Testis (tissue), 2 donors: ENCODE measurements at regions not wholly inside any gene's neighbourhood (a gene's known extent, or its start where the extent isn't known, plus 50 kb on each side); places are given as distances from the start of the nearest gene placed in this dataset.

Source experiments
- DNase-seq: peaks from one replicate; pipeline ENCODE4 v3.0.0-alpha.2; 2019
- H3K27ac ChIP-seq, 2 donors: fragments of 200-600 bp; sonication (generic); one replicate each; pipeline ENCODE4 v1.5.1; 2019
- H3K27me3 ChIP-seq: fragments of 200-600 bp; sonication (generic); one replicate; pipeline ENCODE4 v1.5.1; 2019
- H3K36me3 ChIP-seq: fragments of 200-600 bp; sonication (generic); one replicate; pipeline ENCODE4 v1.5.1; 2017; ENCODE audit warnings: low read depth; ENCODE audit errors: missing control alignments
- H3K4me1 ChIP-seq: fragments of 200-600 bp; sonication (generic); one replicate; pipeline ENCODE4 v1.5.1; 2019
- H3K4me3 ChIP-seq, 2 donors: fragments of 200-600 bp; sonication (generic); one replicate each; pipeline ENCODE4 v1.5.1; 2017 to 2019
- H3K9me3 ChIP-seq: fragments of 200-600 bp; sonication (generic); one replicate; pipeline ENCODE4 v1.5.1; 2017
- POLR2A ChIP-seq: fragments of 450-650 bp; IDR thresholded peaks from one replicate; pipeline ENCODE4 v1.6.1; 2017; ENCODE audit warnings: antibody characterized with exemption, mild to moderate bottlenecking, moderate library complexity
- WGBS, 2 donors: methylation state at CpG; one replicate each; pipeline ENCODE4 v1.1.5; 2018; 5-methylcytosine and 5-hydroxymethylcytosine counted together
- intact Hi-C: fragments of 100-400 bp; cut with DNase I; formaldehyde crosslinking; loops from one replicate; pipeline ENCODE4 v1.15.1; 2023; ENCODE audit warnings: low total_unique reads
- TF ChIP-seq, protein P1 (sequence below), 3 experiments: fragments of 450-650 bp in 2 of 3; fragments of 200-600 bp in 1 of 3; sonication (generic) in 1 of 3; IDR thresholded peaks; one replicate each; pipeline ENCODE4 v1.5.1; 2016 to 2019; ENCODE audit warnings: antibody characterized with exemption in 3 of 3, mild to moderate bottlenecking in 2 of 3, moderate library complexity in 1 of 3

DNA sequence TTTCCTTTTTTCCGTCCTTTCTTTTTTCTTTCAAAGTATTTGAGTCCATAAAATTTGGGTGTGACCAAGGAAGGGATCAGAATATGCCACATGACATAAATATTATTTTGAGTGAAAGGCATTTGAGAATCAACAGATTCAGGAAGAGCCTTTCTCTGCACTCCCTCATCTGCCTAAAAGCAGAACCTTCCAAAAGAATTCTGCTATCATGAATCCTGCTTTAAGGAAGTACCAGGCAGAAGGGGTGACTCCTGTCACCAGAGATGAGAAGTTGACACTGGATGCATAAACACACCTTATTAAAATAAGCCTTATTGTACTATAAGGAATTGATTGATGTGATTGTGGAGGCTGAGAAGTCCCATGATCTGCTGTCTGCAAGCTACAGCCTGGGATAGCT is 196.7 kb downstream of the SREK1 start:
- Histone ChIP-seq H3K36me3 (no peaks in the 10 kb centered on the region), H3K9me3 (no peaks in the 10 kb centered on the region), H3K4me3 (no peak overlapping the region), H3K27me3 (no peaks in the 10 kb centered on the region), H3K4me1 (no peaks in the 10 kb centered on the region), H3K27ac (no peak overlapping the region)
- intact Hi-C loops = no loop called here
- TF ChIP-seq, protein P1, sequence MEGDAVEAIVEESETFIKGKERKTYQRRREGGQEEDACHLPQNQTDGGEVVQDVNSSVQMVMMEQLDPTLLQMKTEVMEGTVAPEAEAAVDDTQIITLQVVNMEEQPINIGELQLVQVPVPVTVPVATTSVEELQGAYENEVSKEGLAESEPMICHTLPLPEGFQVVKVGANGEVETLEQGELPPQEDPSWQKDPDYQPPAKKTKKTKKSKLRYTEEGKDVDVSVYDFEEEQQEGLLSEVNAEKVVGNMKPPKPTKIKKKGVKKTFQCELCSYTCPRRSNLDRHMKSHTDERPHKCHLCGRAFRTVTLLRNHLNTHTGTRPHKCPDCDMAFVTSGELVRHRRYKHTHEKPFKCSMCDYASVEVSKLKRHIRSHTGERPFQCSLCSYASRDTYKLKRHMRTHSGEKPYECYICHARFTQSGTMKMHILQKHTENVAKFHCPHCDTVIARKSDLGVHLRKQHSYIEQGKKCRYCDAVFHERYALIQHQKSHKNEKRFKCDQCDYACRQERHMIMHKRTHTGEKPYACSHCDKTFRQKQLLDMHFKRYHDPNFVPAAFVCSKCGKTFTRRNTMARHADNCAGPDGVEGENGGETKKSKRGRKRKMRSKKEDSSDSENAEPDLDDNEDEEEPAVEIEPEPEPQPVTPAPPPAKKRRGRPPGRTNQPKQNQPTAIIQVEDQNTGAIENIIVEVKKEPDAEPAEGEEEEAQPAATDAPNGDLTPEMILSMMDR (IDR thresholded peaks at IDR 0.05) = no peak
- TF ChIP-seq POLR2A = no peak
- no peak for DNase-seq
- WGBS, 2 donors = 82 to 83% methylated on average over 1 of the region's 1 CpG

DNA sequence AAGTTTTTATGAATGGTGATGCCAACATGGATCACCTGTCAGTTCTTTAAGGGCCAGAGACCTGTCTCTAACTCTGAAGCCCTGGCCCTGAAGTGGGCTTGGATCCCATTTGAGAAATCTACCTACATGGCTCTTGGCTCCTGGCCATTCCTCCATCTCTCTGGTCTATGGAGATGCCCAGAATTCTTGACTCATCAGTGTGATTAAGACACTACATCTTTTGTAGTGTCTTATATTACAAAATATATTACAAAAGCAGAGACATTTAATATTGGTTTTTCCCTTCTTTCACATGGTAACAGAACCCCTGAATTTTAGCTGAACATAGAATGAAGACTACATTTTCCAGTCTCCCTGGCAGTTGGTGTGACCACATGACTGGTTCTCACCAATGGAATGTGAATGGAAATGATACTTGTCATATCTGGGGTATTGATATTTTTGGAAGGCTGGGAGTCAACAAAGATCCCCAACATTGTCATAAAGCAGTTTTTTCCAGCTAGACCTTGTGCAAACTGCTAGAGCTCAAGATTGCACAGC is 198.3 kb downstream of the SREK1 start:
- Histone ChIP-seq H3K4me1 (no peaks in the 10 kb centered on the region), H3K27ac (no peak overlapping the region), H3K27me3 (no peaks in the 10 kb centered on the region), H3K36me3 (no peaks in the 10 kb centered on the region), H3K9me3 (no peaks in the 10 kb centered on the region), H3K4me3 (no peak overlapping the region)
- TF ChIP-seq, protein P1 (IDR thresholded peaks at IDR 0.05) = no peak
- TF ChIP-seq POLR2A = no peak
- intact Hi-C loops = no loop called here
- no peak for DNase-seq

- no peak for TF ChIP-seq POLR2A
- TF ChIP-seq, protein P1 (IDR thresholded peaks at IDR 0.05) = no peak
- intact Hi-C loops = no loop called here
- 78 to 87% methylated on average over 5 of the region's 5 CpGs for WGBS, 2 donors
Measured at GRCh38 chr5:66343370-66344071, 199.4 kb downstream of the SREK1 start.

DNA sequence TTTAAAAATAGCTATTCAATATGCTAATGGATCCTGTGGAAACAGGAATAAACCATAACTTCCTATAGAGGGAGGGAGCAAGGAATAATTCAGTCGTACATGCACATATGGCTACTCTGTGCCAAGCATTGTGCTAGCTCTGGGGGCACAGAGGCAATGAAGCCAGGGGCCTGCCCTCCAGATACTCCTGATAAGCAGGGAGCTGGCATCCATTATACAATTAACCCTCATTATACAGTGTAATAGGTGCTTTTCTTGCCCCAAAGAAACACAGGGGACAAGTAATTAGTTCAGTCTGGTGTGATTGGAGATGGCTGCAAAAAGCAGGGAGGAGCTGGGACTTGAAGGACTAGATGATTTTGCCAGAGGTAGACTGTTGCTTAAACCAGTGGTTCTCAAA is 200.4 kb downstream of the SREK1 start:
- TF ChIP-seq POLR2A = no peak
- TF ChIP-seq, protein P1 (IDR thresholded peaks at IDR 0.05) = no peak
- WGBS, 2 donors = 82 to 84% methylated on average over 1 of the region's 1 CpG
- DNase-seq = no peak
- no peaks in the 10 kb centered on the region for H3K9me3 ChIP-seq
- no peak overlapping the region for H3K27ac ChIP-seq
- intact Hi-C loops = no loop called here
- no peaks in the 10 kb centered on the region for H3K36me3 ChIP-seq
- no peaks in the 10 kb centered on the region for H3K4me1 ChIP-seq
- no peaks in the 10 kb centered on the region for H3K27me3 ChIP-seq
- H3K4me3 ChIP-seq = no peak overlapping the region

More at GRCh38 chr5:66343370-66344071, 199.4 kb downstream of the SREK1 start:
- Histone ChIP-seq H3K4me1 (no peaks in the 10 kb centered on the region), H3K9me3 (no peaks in the 10 kb centered on the region), H3K27ac (no peak overlapping the region), H3K27me3 (no peaks in the 10 kb centered on the region), H3K36me3 (no peaks in the 10 kb centered on the region), H3K4me3 (no peak overlapping the region)
- no peak for DNase-seq

DNA sequence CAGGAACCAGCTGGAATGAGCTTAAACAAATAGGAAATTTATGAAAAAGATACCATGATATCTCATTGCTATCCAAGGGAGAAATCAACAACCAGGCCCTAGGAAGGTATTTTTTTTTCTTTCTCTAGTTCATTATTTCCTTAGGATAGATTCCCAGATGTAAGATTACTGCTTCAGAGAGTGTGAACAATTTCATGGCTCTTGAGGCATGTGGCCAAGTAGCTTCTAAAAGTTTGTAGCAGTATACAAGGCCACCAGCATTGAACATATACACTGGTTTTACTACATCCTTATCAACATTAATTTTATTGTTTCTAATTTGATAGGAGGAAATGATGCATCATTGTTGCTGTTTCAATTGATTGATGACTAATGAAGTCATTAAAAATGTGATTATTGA is 201.2 kb downstream of the SREK1 start:
- no peaks in the 10 kb centered on the region for H3K27me3 ChIP-seq
- no peak for TF ChIP-seq POLR2A
- no peaks in the 10 kb centered on the region for H3K36me3 ChIP-seq
- H3K4me3 ChIP-seq = no peak overlapping the region
- H3K9me3 ChIP-seq = no peaks in the 10 kb centered on the region
- H3K4me1 ChIP-seq = no peaks in the 10 kb centered on the region
- no peak for DNase-seq
- H3K27ac ChIP-seq = no peak overlapping the region
- intact Hi-C loops = no loop called here
